ENCODE measurements at regions not wholly inside any gene's neighbourhood (a gene's known extent, or its start where the extent isn't known, plus 50 kb on each side); places are given as distances from the start of the nearest gene placed in this dataset.

GRCh38 chr3:153266619-153267018 is 104.6 kb downstream of the RAP2B start:
- Histone ChIP-seq H3K27ac (ENCODE audit: low read depth, low read length, poor library complexity, severe bottlenecking) (no peak overlapping the region), H3K27me3 (replicated peaks; ENCODE audit: insufficient read depth, low read depth, low read length, poor library complexity) (no peaks in the 10 kb centered on the region), H3K4me1 (ENCODE audit: insufficient read depth, low read length, poor library complexity, severe bottlenecking) (no peaks in the 10 kb centered on the region), H3K36me3 (ENCODE audit: insufficient read depth, low read length, poor library complexity, severe bottlenecking) (no peaks in the 10 kb centered on the region), H3K4me3 (ENCODE audit: low read depth, low read length, poor library complexity, severe bottlenecking) (no peak overlapping the region), H3K9me3 (ENCODE audit: low read depth, low read length, poor library complexity, severe bottlenecking) (no peaks in the 10 kb centered on the region)
- no peak for TF ChIP-seq EZH2 (IDR thresholded peaks at IDR 0.05; ENCODE audit: borderline replicate concordance, low read depth, low read length, poor library complexity, severe bottlenecking)
- TF ChIP-seq, protein P1, sequence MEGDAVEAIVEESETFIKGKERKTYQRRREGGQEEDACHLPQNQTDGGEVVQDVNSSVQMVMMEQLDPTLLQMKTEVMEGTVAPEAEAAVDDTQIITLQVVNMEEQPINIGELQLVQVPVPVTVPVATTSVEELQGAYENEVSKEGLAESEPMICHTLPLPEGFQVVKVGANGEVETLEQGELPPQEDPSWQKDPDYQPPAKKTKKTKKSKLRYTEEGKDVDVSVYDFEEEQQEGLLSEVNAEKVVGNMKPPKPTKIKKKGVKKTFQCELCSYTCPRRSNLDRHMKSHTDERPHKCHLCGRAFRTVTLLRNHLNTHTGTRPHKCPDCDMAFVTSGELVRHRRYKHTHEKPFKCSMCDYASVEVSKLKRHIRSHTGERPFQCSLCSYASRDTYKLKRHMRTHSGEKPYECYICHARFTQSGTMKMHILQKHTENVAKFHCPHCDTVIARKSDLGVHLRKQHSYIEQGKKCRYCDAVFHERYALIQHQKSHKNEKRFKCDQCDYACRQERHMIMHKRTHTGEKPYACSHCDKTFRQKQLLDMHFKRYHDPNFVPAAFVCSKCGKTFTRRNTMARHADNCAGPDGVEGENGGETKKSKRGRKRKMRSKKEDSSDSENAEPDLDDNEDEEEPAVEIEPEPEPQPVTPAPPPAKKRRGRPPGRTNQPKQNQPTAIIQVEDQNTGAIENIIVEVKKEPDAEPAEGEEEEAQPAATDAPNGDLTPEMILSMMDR (conservative IDR thresholded peaks at IDR 0.05; ENCODE audit: low read depth, low read length): no peak
- intact Hi-C loops (cut with micrococcal nuclease; ENCODE audit: unreplicated experiment): no loop called here
- CTCF ChIA-PET: no interaction called here
- DNase-seq (ENCODE audit: low spot score): no peak
- POLR2A ChIA-PET (ENCODE audit: low non-redundant PET): no interaction called here
- BruUV-seq (replicated peaks): no TSS peak

DNA sequence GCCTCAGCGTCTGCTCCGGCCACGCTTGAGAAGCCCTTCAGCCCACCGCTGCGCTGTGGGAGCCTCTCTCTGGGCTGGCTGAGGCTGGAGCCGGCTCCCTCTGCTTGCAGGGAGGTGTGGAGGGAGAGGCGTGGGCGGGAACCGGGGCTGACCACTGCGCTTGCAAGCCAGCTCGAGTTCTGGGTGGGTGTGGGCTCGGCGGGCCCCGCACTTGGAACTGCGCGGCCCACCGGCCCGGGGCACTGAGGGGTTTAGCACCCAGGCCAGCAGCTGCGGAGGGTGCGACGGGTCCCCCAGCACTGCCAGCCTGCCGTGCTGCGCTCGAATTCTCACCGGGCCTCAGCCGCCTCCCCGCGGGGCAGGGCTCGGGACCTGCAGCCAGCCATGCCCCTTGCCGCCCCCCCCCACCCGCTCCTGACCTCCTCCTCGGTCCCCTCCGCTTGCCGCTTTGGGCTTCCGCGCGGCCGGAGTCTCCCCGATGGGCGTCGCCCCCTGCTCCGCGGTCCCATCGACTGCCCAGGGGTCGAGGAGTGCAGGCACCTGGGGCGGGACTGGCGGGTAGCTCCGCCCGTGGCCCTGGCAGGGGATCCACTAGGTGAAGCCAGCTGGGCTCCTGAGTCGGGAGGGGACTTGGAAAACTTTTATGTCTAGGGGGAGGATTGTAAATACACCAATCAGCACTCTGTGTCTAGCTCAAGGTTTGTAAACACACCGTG is 106.7 kb downstream of the RAP2B start:
- Histone ChIP-seq H3K4me1 (ENCODE audit: insufficient read depth, low read length, poor library complexity, severe bottlenecking) (peaks cover 10% of the 10 kb centered on the region), H3K27me3 (replicated peaks; ENCODE audit: insufficient read depth, low read depth, low read length, poor library complexity) (no peaks in the 10 kb centered on the region), H3K4me3 (ENCODE audit: low read depth, low read length, poor library complexity, severe bottlenecking) (no peak overlapping the region), H3K9me3 (ENCODE audit: low read depth, low read length, poor library complexity, severe bottlenecking) (no peaks in the 10 kb centered on the region), H3K36me3 (ENCODE audit: insufficient read depth, low read length, poor library complexity, severe bottlenecking) (no peaks in the 10 kb centered on the region), H3K27ac (ENCODE audit: low read depth, low read length, poor library complexity, severe bottlenecking) (no peak overlapping the region)
- ChIA-PET CTCF (no interaction called here), POLR2A (ENCODE audit: low non-redundant PET) (no interaction called here)
- TF ChIP-seq EZH2 (IDR thresholded peaks at IDR 0.05; ENCODE audit: borderline replicate concordance, low read depth, low read length, poor library complexity, severe bottlenecking): no peak
- TF ChIP-seq, protein P1 (conservative IDR thresholded peaks at IDR 0.05; ENCODE audit: low read depth, low read length): no peak
- intact Hi-C loops (cut with micrococcal nuclease; ENCODE audit: unreplicated experiment): no loop called here
- no TSS peak for BruUV-seq (replicated peaks)
- no peak for DNase-seq (ENCODE audit: low spot score)

DNA sequence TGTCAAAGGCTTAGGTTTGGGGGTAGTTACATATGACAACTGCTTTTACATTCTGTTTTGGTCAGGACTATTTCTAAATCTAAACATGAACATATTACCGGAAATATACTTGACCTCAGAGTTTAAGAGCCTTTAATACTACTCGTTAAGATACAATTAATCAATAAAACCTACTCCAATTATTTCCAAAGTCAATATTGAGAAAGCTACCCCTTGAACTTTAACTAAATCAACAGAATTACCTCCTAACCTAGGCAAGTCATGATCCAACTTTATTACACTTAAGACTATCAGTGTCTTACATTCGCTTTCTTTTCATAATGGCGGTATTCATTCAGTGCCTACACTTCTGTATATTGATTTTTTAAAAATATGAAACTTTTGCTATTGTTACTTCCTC is 107.7 kb downstream of the RAP2B start:
- Histone ChIP-seq H3K4me3 (ENCODE audit: low read depth, low read length, poor library complexity, severe bottlenecking) (no peak overlapping the region), H3K4me1 (ENCODE audit: insufficient read depth, low read length, poor library complexity, severe bottlenecking) (peaks cover 10% of the 10 kb centered on the region), H3K36me3 (ENCODE audit: insufficient read depth, low read length, poor library complexity, severe bottlenecking) (no peaks in the 10 kb centered on the region), H3K27me3 (replicated peaks; ENCODE audit: insufficient read depth, low read depth, low read length, poor library complexity) (no peaks in the 10 kb centered on the region), H3K27ac (ENCODE audit: low read depth, low read length, poor library complexity, severe bottlenecking) (no peak overlapping the region), H3K9me3 (ENCODE audit: low read depth, low read length, poor library complexity, severe bottlenecking) (no peaks in the 10 kb centered on the region)
- CTCF ChIA-PET: no interaction called here
- DNase-seq (ENCODE audit: low spot score): no peak
- BruUV-seq (replicated peaks): no TSS peak
- intact Hi-C loops (cut with micrococcal nuclease; ENCODE audit: unreplicated experiment): no loop called here
- TF ChIP-seq, protein P1 (conservative IDR thresholded peaks at IDR 0.05; ENCODE audit: low read depth, low read length): no peak
- no peak for TF ChIP-seq EZH2 (IDR thresholded peaks at IDR 0.05; ENCODE audit: borderline replicate concordance, low read depth, low read length, poor library complexity, severe bottlenecking)
- POLR2A ChIA-PET (ENCODE audit: low non-redundant PET): no interaction called here
